IMR-90 (cell line): ENCODE measurements at regions not wholly inside any gene's neighbourhood (a gene's known extent, or its start where the extent isn't known, plus 50 kb on each side); places are given as distances from the start of the nearest gene placed in this dataset.

Experiments used
- CEBPB ChIP-seq: IDR thresholded peaks from 2 replicates; pipeline ENCODE4 v1.6.1; 2012; ENCODE audit warnings: low read depth, low read length, improper control_type of control experiment
- CTCF ChIP-seq: conservative IDR thresholded peaks from 2 replicates; pipeline ENCODE4 v1.5.1; 2012; ENCODE audit warnings: mild to moderate bottlenecking, low read depth, low read length, improper control_type of control experiment
- FOS ChIP-seq: fragments of 150-350 bp; IDR thresholded peaks from 2 replicates; pipeline ENCODE4 v1.6.1; 2016; ENCODE audit warnings: low read depth, low read length
- MXI1 ChIP-seq: IDR thresholded peaks from 2 replicates; pipeline ENCODE4 v1.6.1; 2012; ENCODE audit warnings: low read depth, mild to moderate bottlenecking, low read length, moderate library complexity, borderline replicate concordance
- POLR2A ChIP-seq: IDR thresholded peaks from 2 replicates; pipeline ENCODE4 v1.6.1; 2012; ENCODE audit warnings: mild to moderate bottlenecking, low read depth, low read length
- RAD21 ChIP-seq: IDR thresholded peaks from 2 replicates; pipeline ENCODE4 v1.6.1; 2012; ENCODE audit warnings: low read length, improper control_type of control experiment
- RFX5 ChIP-seq: IDR thresholded peaks from 2 replicates; pipeline ENCODE4 v1.8.0; 2012; ENCODE audit warnings: low read depth, mild to moderate bottlenecking, low read length, moderate library complexity
- SMC3 ChIP-seq: fragments of 150-350 bp; IDR thresholded peaks from 2 replicates; pipeline ENCODE4 v1.6.1; 2016; ENCODE audit warnings: low read depth, mild to moderate bottlenecking, antibody characterized with exemption, low read length, moderate library complexity

GRCh38 chr15:81886591-81886990, 159.2 kb downstream of the MEX3B start:
- no peak for TF ChIP-seq CTCF
- TF ChIP-seq CEBPB, result no peak
- no peak for TF ChIP-seq POLR2A
- no peak for TF ChIP-seq FOS
- no peak for TF ChIP-seq RAD21
- no peak for TF ChIP-seq MXI1
- TF ChIP-seq RFX5, result no peak
- no peak for TF ChIP-seq SMC3
